ENCODE measurements at regions not wholly inside any gene's neighbourhood (a gene's known extent, or its start where the extent isn't known, plus 50 kb on each side); places are given as distances from the start of the nearest gene placed in this dataset.
"Not testable (repeated sequence)": the region's sequence is repeated elsewhere in the genome, so short reads cannot be mapped to it uniquely, and the experiment has no call there.

DNA sequence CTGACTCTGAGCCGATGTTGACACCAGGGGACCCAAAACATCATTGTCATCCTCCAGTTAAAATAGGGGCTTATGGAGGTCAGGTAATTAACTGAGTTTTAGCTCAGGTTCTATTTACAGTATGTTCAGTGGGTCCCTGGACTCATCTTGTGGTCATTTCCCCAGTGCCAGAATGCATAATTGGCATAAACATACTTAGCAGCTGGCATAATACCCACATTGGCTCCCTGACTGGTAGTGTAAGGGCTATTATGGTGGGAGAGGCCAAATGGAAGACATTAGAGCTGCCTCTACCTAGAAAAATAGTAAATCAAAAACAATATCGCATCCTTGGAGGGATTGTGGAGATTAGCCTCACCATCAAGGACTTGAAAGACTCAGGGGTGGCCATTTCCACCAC lies 350.9 kb downstream of the C12orf75 start:
- Histone ChIP-seq H4K20me1 (ENCODE audit: insufficient read depth, low read length) (no peaks in the 10 kb centered on the region), H3K9me2 (ENCODE audit: low read depth, low read length) (no peaks in the 10 kb centered on the region), H3K79me2 (ENCODE audit: insufficient read depth, low read length) (no peaks in the 10 kb centered on the region), H3K4me3 (ENCODE audit: low read depth, low read length, poor library complexity, severe bottlenecking) (no peak overlapping the region), H3K4me1 (ENCODE audit: insufficient read depth, low read length, severe bottlenecking) (no peaks in the 10 kb centered on the region), H2AFZ (ENCODE audit: low read length) (no peak overlapping the region), H3K4me2 (ENCODE audit: low read length) (no peak overlapping the region), H3F3A (ENCODE audit: insufficient read depth, low read length) (no peaks in the 10 kb centered on the region), H3K36me3 (ENCODE audit: insufficient read depth, low read length) (no peaks in the 10 kb centered on the region), H3K27me3 (ENCODE audit: insufficient read depth, low read length) (no peaks in the 10 kb centered on the region), H3K9me3 (ENCODE audit: low read length) (no peaks in the 10 kb centered on the region), H3K27ac (ENCODE audit: low read depth, low read length, poor library complexity, severe bottlenecking) (no peak overlapping the region), H3K9ac (ENCODE audit: low read length) (no peak overlapping the region)
- TF ChIP-seq, protein P1, sequence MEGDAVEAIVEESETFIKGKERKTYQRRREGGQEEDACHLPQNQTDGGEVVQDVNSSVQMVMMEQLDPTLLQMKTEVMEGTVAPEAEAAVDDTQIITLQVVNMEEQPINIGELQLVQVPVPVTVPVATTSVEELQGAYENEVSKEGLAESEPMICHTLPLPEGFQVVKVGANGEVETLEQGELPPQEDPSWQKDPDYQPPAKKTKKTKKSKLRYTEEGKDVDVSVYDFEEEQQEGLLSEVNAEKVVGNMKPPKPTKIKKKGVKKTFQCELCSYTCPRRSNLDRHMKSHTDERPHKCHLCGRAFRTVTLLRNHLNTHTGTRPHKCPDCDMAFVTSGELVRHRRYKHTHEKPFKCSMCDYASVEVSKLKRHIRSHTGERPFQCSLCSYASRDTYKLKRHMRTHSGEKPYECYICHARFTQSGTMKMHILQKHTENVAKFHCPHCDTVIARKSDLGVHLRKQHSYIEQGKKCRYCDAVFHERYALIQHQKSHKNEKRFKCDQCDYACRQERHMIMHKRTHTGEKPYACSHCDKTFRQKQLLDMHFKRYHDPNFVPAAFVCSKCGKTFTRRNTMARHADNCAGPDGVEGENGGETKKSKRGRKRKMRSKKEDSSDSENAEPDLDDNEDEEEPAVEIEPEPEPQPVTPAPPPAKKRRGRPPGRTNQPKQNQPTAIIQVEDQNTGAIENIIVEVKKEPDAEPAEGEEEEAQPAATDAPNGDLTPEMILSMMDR (IDR thresholded peaks at IDR 0.05; ENCODE audit: low read length) = no peak
- TF ChIP-seq EZH2 (IDR thresholded peaks at IDR 0.05; ENCODE audit: borderline replicate concordance, low read length) = no peak

DNA sequence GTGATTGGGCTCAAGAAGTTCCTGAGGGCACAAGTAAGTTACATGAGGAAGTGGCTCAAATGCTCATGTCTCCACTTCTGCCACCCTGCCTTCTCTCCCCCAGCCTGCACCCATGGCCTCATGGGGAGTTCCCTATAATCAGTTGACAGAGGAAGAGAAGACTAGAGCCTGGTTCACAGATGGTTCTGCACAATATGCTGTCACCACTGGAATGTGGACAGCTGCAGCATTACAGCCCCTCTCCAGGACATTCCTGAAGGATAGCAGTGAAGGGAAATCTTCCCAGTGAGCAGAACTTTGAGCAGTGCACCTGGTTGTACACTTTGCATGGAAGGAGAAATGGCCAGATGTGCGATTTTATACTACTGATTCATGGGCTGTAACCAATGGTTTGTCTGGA lies 352.3 kb downstream of the C12orf75 start:
- H3K79me2 ChIP-seq (ENCODE audit: insufficient read depth, low read length); H3K4me1 ChIP-seq (ENCODE audit: insufficient read depth, low read length, severe bottlenecking); H3K9me3 ChIP-seq (ENCODE audit: low read length); H3K27me3 ChIP-seq (ENCODE audit: insufficient read depth, low read length); H2AFZ ChIP-seq (ENCODE audit: low read length); H3K27ac ChIP-seq (ENCODE audit: low read depth, low read length, poor library complexity, severe bottlenecking); H3K4me3 ChIP-seq (ENCODE audit: low read depth, low read length, poor library complexity, severe bottlenecking); H4K20me1 ChIP-seq (ENCODE audit: insufficient read depth, low read length); H3F3A ChIP-seq (ENCODE audit: insufficient read depth, low read length); H3K36me3 ChIP-seq (ENCODE audit: insufficient read depth, low read length); H3K4me2 ChIP-seq (ENCODE audit: low read length); H3K9me2 ChIP-seq (ENCODE audit: low read depth, low read length); H3K9ac ChIP-seq (ENCODE audit: low read length): not testable (repeated sequence)

DNA sequence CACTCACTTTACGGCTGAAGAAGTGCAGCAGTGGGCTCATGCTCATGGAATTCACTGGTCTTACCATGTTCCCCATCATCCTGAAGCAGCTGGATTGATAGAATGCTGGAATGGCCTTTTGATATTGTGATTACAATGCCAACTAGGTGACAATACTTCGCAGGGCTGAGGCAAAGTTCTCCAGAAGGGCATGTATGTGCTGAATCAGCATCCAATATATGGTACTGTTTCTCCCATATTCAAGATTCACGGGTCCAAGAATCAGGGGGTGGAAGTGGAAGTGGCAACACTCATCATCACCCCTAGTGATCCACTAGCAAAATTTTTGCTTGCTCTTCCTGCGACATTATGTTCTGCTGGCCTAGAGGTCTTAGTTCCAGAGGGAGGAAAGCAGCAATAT lies 353.3 kb downstream of the C12orf75 start:
- not testable (repeated sequence) for H2AFZ ChIP-seq (ENCODE audit: low read length); H3K79me2 ChIP-seq (ENCODE audit: insufficient read depth, low read length); H3K9ac ChIP-seq (ENCODE audit: low read length); H3K36me3 ChIP-seq (ENCODE audit: insufficient read depth, low read length); H3F3A ChIP-seq (ENCODE audit: insufficient read depth, low read length); H3K4me3 ChIP-seq (ENCODE audit: low read depth, low read length, poor library complexity, severe bottlenecking); H3K9me3 ChIP-seq (ENCODE audit: low read length); H3K27ac ChIP-seq (ENCODE audit: low read depth, low read length, poor library complexity, severe bottlenecking); H3K4me1 ChIP-seq (ENCODE audit: insufficient read depth, low read length, severe bottlenecking); H3K27me3 ChIP-seq (ENCODE audit: insufficient read depth, low read length); H3K4me2 ChIP-seq (ENCODE audit: low read length); H4K20me1 ChIP-seq (ENCODE audit: insufficient read depth, low read length); H3K9me2 ChIP-seq (ENCODE audit: low read depth, low read length)

DNA sequence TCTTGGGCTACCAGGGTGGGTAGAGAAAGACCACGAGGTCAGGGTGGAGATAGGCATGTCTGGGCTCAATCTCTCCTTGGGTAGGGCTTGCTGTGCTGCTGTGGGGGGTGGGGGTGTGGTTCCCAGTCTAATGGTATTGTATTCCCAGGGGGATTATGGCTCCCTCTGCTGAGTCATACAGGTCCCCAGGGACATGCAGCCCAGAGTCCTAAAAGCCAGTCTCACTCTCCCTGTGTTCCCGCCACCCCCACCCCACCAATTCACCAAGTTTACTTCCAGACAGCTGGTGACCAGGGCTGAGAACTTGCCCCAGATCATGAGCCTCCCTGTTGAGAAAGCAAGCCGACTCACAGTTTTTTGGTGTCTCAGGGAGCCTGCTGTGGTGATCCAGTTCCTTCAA lies 367.6 kb downstream of the C12orf75 start:
- Histone ChIP-seq H3K4me3 (ENCODE audit: low read depth, low read length, poor library complexity, severe bottlenecking) (no peak overlapping the region), H3K9me3 (ENCODE audit: low read length) (no peaks in the 10 kb centered on the region), H2AFZ (ENCODE audit: low read length) (no peak overlapping the region), H3K79me2 (ENCODE audit: insufficient read depth, low read length) (no peaks in the 10 kb centered on the region), H3F3A (ENCODE audit: insufficient read depth, low read length) (no peaks in the 10 kb centered on the region), H3K4me1 (ENCODE audit: insufficient read depth, low read length, severe bottlenecking) (no peaks in the 10 kb centered on the region), H3K9ac (ENCODE audit: low read length) (no peak overlapping the region), H3K27ac (ENCODE audit: low read depth, low read length, poor library complexity, severe bottlenecking) (no peak overlapping the region), H3K9me2 (ENCODE audit: low read depth, low read length) (no peaks in the 10 kb centered on the region), H3K36me3 (ENCODE audit: insufficient read depth, low read length) (no peaks in the 10 kb centered on the region), H3K27me3 (ENCODE audit: insufficient read depth, low read length) (no peaks in the 10 kb centered on the region), H3K4me2 (ENCODE audit: low read length) (no peak overlapping the region), H4K20me1 (ENCODE audit: insufficient read depth, low read length) (no peaks in the 10 kb centered on the region)
- no peak for TF ChIP-seq EZH2 (IDR thresholded peaks at IDR 0.05; ENCODE audit: borderline replicate concordance, low read length)
- TF ChIP-seq, protein P1 (IDR thresholded peaks at IDR 0.05; ENCODE audit: low read length) = no peak

Measured in OCI-LY1 (cell line).